Ishikawa (cell line): ENCODE measurements at regions not wholly inside any gene's neighbourhood (a gene's known extent, or its start where the extent isn't known, plus 50 kb on each side); places are given as distances from the start of the nearest gene placed in this dataset.

ENCODE experiments used
- EP300 ChIP-seq: IDR thresholded peaks from 2 replicates; pipeline ENCODE4 v1.6.1; 2012; ENCODE audit warnings: borderline replicate concordance
- TF ChIP-seq, protein P1 (sequence below): IDR thresholded peaks from 2 replicates; pipeline ENCODE4 v1.6.1; 2012; ENCODE audit warnings: low read depth, mild to moderate bottlenecking
- TF ChIP-seq, protein P2 (sequence below): IDR thresholded peaks from 2 replicates; pipeline ENCODE4 v1.6.1; 2012

- TF ChIP-seq, protein P1, sequence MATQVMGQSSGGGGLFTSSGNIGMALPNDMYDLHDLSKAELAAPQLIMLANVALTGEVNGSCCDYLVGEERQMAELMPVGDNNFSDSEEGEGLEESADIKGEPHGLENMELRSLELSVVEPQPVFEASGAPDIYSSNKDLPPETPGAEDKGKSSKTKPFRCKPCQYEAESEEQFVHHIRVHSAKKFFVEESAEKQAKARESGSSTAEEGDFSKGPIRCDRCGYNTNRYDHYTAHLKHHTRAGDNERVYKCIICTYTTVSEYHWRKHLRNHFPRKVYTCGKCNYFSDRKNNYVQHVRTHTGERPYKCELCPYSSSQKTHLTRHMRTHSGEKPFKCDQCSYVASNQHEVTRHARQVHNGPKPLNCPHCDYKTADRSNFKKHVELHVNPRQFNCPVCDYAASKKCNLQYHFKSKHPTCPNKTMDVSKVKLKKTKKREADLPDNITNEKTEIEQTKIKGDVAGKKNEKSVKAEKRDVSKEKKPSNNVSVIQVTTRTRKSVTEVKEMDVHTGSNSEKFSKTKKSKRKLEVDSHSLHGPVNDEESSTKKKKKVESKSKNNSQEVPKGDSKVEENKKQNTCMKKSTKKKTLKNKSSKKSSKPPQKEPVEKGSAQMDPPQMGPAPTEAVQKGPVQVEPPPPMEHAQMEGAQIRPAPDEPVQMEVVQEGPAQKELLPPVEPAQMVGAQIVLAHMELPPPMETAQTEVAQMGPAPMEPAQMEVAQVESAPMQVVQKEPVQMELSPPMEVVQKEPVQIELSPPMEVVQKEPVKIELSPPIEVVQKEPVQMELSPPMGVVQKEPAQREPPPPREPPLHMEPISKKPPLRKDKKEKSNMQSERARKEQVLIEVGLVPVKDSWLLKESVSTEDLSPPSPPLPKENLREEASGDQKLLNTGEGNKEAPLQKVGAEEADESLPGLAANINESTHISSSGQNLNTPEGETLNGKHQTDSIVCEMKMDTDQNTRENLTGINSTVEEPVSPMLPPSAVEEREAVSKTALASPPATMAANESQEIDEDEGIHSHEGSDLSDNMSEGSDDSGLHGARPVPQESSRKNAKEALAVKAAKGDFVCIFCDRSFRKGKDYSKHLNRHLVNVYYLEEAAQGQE = no peak
- no peak for TF ChIP-seq EP300
- TF ChIP-seq, protein P2, sequence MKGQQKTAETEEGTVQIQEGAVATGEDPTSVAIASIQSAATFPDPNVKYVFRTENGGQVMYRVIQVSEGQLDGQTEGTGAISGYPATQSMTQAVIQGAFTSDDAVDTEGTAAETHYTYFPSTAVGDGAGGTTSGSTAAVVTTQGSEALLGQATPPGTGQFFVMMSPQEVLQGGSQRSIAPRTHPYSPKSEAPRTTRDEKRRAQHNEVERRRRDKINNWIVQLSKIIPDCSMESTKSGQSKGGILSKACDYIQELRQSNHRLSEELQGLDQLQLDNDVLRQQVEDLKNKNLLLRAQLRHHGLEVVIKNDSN = no peak
Observed at GRCh38 chr2:122570641-122571040, 815.2 kb downstream of the TSN start.
